Gastroesophageal sphincter (tissue), 3 donors: ENCODE measurements at regions not wholly inside any gene's neighbourhood (a gene's known extent, or its start where the extent isn't known, plus 50 kb on each side); places are given as distances from the start of the nearest gene placed in this dataset.

Source experiments
- CTCF ChIP-seq, 4 experiments: fragments of 200-600 bp in 2 of 4; fragments of 450-650 bp in 2 of 4; sonication (generic) in 1 of 4; IDR thresholded peaks; one replicate each; pipeline ENCODE4 v1.5.1; 2017 to 2019; ENCODE audit warnings: antibody characterized with exemption in 4 of 4, mild to moderate bottlenecking in 2 of 4, moderate library complexity in 2 of 4
- POLR2A ChIP-seq, 2 donors: fragments of 450-650 bp; IDR thresholded peaks; one replicate each; pipeline ENCODE4 v1.6.1; 2017; ENCODE audit warnings: antibody characterized with exemption in 2 of 2, mild to moderate bottlenecking in 2 of 2, moderate library complexity in 1 of 2
- POLR2AphosphoS5 ChIP-seq: sonication (generic); formaldehyde crosslinking; IDR thresholded peaks from one replicate; pipeline ENCODE4 v1.6.1; 2017; ENCODE audit warnings: antibody characterized with exemption

GRCh38 chr5:136853971-136854370, 488.6 kb upstream of the TRPC7 start:
- TF ChIP-seq CTCF (IDR thresholded peaks at IDR 0.05) (no peak), POLR2A (IDR thresholded peaks at IDR 0.05) (no peak), POLR2AphosphoS5 (no peak)
